ENCODE measurements at regions not wholly inside any gene's neighbourhood (a gene's known extent, or its start where the extent isn't known, plus 50 kb on each side); places are given as distances from the start of the nearest gene placed in this dataset.

DNA sequence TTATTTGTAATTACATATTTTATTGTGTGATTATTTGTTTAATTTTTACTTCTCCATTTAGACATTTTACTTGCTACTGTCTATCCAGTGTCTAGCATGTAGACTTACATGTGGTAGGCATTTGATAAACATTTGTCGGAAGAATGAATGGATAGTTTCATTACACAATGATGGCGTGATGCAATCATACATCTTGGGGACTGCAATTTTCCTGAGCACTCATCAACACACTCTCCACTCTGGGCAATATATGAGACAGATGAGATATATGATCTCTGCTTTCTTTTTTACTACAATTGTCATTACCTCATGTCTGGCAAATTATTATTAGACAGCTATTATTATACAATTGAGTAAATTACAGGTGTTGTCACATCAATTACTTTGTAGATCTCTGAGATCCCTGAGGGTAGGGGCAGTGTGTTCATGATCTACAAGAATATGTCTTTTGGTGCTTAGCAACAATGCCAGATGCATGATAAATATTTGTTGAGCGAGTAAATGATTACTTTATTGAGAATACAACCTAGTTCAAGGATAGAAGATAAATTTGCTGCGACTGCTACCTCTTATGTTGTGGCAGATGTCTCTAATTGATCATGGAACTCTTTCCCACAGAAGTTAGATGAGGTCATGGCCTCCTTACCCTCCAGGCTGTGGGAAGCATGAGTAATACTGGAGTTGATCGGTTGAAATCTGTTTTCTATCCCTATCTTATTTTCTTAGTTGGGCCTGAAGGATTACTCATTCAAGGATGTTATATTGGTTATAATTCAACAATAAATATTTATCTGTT lies 416.0 kb downstream of the LRIG3 start:
- DNase-seq (ENCODE audit: low read depth) = peak; percentile 90
- no peak for FAIRE-seq
- Histone ChIP-seq H3K36me3 (ENCODE audit: control insufficient read depth, insufficient read depth, low read length) (no peaks in the 10 kb centered on the region), H3K4me3 (ENCODE audit: low read depth, low read length) (no peak overlapping the region), H3K27me3 (ENCODE audit: control insufficient read depth, insufficient read depth, low read length) (no peaks in the 10 kb centered on the region)
- TF ChIP-seq, protein P1, sequence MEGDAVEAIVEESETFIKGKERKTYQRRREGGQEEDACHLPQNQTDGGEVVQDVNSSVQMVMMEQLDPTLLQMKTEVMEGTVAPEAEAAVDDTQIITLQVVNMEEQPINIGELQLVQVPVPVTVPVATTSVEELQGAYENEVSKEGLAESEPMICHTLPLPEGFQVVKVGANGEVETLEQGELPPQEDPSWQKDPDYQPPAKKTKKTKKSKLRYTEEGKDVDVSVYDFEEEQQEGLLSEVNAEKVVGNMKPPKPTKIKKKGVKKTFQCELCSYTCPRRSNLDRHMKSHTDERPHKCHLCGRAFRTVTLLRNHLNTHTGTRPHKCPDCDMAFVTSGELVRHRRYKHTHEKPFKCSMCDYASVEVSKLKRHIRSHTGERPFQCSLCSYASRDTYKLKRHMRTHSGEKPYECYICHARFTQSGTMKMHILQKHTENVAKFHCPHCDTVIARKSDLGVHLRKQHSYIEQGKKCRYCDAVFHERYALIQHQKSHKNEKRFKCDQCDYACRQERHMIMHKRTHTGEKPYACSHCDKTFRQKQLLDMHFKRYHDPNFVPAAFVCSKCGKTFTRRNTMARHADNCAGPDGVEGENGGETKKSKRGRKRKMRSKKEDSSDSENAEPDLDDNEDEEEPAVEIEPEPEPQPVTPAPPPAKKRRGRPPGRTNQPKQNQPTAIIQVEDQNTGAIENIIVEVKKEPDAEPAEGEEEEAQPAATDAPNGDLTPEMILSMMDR (IDR thresholded peaks at IDR 0.05; ENCODE audit: insufficient read depth, low read length, severe bottlenecking) = no peak

GRCh38 chr12:58509116-58509885 lies 411.0 kb downstream of the LRIG3 start:
- TF ChIP-seq, protein P1 (IDR thresholded peaks at IDR 0.05; ENCODE audit: insufficient read depth, low read length, severe bottlenecking) = no peak
- peak; percentile 93 for DNase-seq (ENCODE audit: low read depth)
- Histone ChIP-seq H3K36me3 (ENCODE audit: control insufficient read depth, insufficient read depth, low read length) (no peaks in the 10 kb centered on the region), H3K27me3 (ENCODE audit: control insufficient read depth, insufficient read depth, low read length) (no peaks in the 10 kb centered on the region), H3K4me3 (ENCODE audit: low read depth, low read length) (no peak overlapping the region)
- no peak for FAIRE-seq

DNA sequence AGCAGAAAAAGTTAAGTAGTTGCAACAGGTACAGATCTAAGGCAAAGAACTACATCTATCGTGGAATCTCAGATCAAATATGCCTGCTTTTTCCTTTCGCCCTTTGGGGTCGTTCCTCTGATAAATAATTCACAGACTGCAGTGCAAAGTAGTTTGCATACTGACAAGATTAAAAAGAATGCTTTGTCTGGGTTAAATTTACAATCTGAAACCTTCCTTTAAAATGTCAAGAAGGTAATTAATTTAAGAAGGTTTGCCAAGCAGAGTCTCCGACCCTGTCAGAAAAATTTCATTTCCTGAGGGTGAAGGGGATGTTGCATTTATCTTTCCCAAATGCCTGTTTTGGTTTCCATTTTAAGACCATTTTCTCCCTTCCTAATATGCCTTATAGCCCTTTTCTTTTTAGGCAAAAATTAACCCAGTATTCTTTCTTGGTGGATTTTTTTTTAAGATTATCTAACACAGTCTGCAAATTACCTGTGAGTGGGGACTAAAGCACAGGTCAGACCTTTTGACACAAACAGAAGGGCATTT lies 406.9 kb downstream of the LRIG3 start:
- Histone ChIP-seq H3K4me3 (ENCODE audit: low read depth, low read length) (no peak overlapping the region), H3K27me3 (ENCODE audit: control insufficient read depth, insufficient read depth, low read length) (no peaks in the 10 kb centered on the region), H3K36me3 (ENCODE audit: control insufficient read depth, insufficient read depth, low read length) (no peaks in the 10 kb centered on the region)
- DNase-seq (ENCODE audit: low read depth) = no peak
- TF ChIP-seq, protein P1 (IDR thresholded peaks at IDR 0.05; ENCODE audit: insufficient read depth, low read length, severe bottlenecking) = no peak
- FAIRE-seq = no peak

DNA sequence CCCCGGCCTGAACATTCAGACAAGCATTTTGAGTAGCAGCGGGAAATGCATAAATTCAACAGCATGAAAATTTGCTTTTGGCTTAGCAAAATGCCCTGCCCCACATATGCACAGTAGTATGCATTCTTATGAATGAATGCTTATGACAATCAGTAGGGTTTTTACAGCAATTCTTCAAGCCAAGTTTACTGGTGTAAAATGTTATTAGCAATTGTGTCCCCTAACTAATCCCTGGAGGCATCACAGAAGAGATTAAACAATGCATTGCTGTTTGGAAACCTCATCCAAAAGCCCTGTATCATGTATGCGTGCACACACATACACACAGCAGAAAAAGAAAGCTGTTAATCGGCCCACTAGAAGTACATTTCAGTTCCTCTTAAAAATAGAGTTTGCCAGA lies 406.5 kb downstream of the LRIG3 start:
- FAIRE-seq = no peak
- DNase-seq (ENCODE audit: low read depth) = no peak
- TF ChIP-seq, protein P1 (IDR thresholded peaks at IDR 0.05; ENCODE audit: insufficient read depth, low read length, severe bottlenecking) = no peak
- no peak overlapping the region for H3K4me3 ChIP-seq (ENCODE audit: low read depth, low read length)
- H3K27me3 ChIP-seq (ENCODE audit: control insufficient read depth, insufficient read depth, low read length) = no peaks in the 10 kb centered on the region
- H3K36me3 ChIP-seq (ENCODE audit: control insufficient read depth, insufficient read depth, low read length) = no peaks in the 10 kb centered on the region

DNA sequence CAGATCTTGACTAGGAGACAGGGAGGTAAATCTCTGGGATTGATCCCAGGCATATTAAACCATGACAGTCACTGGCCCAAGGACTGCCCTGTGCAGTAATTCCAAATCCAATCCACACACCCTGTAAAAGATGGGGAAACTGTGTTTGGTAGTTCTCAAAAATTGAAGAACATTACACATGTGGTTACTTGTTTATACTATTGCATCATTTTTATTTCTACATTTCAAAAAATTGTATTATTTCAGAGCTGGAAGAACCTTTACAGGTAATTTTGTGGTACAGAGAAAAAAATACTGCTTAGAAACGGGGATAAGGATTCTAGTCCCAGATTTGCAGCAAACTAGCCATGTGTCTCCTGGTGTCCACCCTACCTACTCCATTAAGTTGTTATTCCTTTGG lies 400.5 kb downstream of the LRIG3 start:
- TF ChIP-seq, protein P1 (IDR thresholded peaks at IDR 0.05; ENCODE audit: insufficient read depth, low read length, severe bottlenecking) = no peak
- no peak for DNase-seq (ENCODE audit: low read depth)

More for the DNA sequence above, 400.5 kb downstream of the LRIG3 start:
- Histone ChIP-seq H3K27me3 (ENCODE audit: control insufficient read depth, insufficient read depth, low read length) (no peaks in the 10 kb centered on the region), H3K36me3 (ENCODE audit: control insufficient read depth, insufficient read depth, low read length) (no peaks in the 10 kb centered on the region), H3K4me3 (ENCODE audit: low read depth, low read length) (no peak overlapping the region)
- no peak for FAIRE-seq

Measured in bronchial epithelial cell (primary cell).